ENCODE measurements at regions not wholly inside any gene's neighbourhood (a gene's known extent, or its start where the extent isn't known, plus 50 kb on each side); places are given as distances from the start of the nearest gene placed in this dataset.

DNA sequence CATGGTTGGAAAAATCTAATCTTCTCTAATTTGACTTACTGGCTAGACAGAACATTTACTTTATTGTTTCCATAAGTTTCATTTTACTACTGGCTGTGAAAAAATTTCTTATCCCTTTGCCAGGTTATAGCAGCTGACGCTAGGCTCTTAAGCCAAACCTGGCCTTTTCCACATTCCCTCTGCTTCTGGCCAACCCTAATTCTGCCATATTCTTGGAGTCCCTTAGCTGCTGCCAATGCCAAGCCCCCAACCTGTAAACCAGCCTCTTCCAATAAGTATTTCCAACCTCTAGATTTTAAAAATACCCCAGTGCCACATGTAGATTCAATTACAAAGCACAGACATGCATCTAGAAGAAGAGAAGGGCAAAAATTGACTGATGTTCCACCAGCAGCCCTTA, 452.3 kb upstream of the MEX3C start (continued):
- TF ChIP-seq, protein P1, sequence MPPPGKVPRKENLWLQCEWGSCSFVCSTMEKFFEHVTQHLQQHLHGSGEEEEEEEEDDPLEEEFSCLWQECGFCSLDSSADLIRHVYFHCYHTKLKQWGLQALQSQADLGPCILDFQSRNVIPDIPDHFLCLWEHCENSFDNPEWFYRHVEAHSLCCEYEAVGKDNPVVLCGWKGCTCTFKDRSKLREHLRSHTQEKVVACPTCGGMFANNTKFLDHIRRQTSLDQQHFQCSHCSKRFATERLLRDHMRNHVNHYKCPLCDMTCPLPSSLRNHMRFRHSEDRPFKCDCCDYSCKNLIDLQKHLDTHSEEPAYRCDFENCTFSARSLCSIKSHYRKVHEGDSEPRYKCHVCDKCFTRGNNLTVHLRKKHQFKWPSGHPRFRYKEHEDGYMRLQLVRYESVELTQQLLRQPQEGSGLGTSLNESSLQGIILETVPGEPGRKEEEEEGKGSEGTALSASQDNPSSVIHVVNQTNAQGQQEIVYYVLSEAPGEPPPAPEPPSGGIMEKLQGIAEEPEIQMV (tag; conservative IDR thresholded peaks at IDR 0.05; ENCODE audit: low read depth), result no peak
- TF ChIP-seq, protein P2, sequence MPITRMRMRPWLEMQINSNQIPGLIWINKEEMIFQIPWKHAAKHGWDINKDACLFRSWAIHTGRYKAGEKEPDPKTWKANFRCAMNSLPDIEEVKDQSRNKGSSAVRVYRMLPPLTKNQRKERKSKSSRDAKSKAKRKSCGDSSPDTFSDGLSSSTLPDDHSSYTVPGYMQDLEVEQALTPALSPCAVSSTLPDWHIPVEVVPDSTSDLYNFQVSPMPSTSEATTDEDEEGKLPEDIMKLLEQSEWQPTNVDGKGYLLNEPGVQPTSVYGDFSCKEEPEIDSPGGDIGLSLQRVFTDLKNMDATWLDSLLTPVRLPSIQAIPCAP (CRISPR knock-in tag; IDR thresholded peaks at IDR 0.05; ENCODE audit: borderline replicate concordance), result no peak
- TF ChIP-seq MYNN (IDR thresholded peaks at IDR 0.05) (no peak), MYNN (CRISPR knock-in tag; IDR thresholded peaks at IDR 0.05) (no peak), CREBBP (IDR thresholded peaks at IDR 0.05; ENCODE audit: low read depth, low read length) (no peak)
- TF ChIP-seq, protein P3, sequence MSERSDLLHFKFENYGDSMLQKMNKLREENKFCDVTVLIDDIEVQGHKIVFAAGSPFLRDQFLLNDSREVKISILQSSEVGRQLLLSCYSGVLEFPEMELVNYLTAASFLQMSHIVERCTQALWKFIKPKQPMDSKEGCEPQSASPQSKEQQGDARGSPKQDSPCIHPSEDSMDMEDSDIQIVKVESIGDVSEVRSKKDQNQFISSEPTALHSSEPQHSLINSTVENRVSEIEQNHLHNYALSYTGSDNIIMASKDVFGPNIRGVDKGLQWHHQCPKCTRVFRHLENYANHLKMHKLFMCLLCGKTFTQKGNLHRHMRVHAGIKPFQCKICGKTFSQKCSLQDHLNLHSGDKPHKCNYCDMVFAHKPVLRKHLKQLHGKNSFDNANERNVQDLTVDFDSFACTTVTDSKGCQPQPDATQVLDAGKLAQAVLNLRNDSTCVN (CRISPR knock-in tag; IDR thresholded peaks at IDR 0.05), result no peak

DNA sequence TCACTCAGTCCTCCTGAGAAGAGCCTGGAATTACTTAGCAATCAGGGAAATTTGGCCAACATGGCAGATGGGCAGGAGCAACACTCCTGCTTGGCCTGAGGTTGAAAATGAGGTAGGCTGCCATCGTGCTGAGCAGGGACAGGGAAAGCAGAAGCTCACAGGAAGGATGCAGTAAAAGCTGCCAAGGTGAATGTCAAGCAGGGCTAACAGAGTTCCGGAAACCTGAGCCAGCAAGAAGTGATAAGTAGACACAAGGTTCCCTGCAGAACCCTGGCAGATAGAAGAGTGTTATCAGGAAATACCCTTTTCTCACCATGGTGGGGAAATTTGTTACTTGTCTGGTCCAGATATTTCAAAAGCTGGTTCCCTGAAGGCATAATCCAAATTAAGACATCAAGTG, 454.3 kb upstream of the MEX3C start:
- FAIRE-seq, result no peak
- DNase-seq (ENCODE audit: extremely low read depth in 1 of 4, low spot score in 3 of 4), result no peak
- in situ Hi-C loops (cut with MboI), result loop anchor here (25.0 kb wide), 1 partner anchor 539 kb away; no protein-coding TSS in a partner anchor
- no peak overlapping the region for H2AFZ ChIP-seq (ENCODE audit: low read depth, low read length)
- no peak for TF ChIP-seq ZNF785 (CRISPR knock-in tag; IDR thresholded peaks at IDR 0.05)
- no peak for TF ChIP-seq TEAD4 (IDR thresholded peaks at IDR 0.05; ENCODE audit: low read length)
- no peak for TF ChIP-seq TEAD4 (CRISPR knock-in tag; IDR thresholded peaks at IDR 0.05; ENCODE audit: borderline replicate concordance)
- TF ChIP-seq ATF7 (IDR thresholded peaks at IDR 0.05), result no peak
- no peak for TF ChIP-seq RFX5 (IDR thresholded peaks at IDR 0.05; ENCODE audit: low read depth, low read length)
- TF ChIP-seq TFAM (CRISPR knock-in tag; conservative IDR thresholded peaks at IDR 0.05), result no peak
- no peak for TF ChIP-seq ZNF764 (CRISPR knock-in tag; IDR thresholded peaks at IDR 0.05; ENCODE audit: low read depth)
- no peak for TF ChIP-seq GTF2E2 (tag; IDR thresholded peaks at IDR 0.05)
- no peak for TF ChIP-seq MXI1 (IDR thresholded peaks at IDR 0.05; ENCODE audit: low read depth, low read length)
- no peak for TF ChIP-seq KDM5B (IDR thresholded peaks at IDR 0.05; ENCODE audit: insufficient replicate concordance, low read depth, low read length)
- intact Hi-C loops (cut with micrococcal nuclease), result no loop called here
- no peak overlapping the region for H3K4me2 ChIP-seq (ENCODE audit: insufficient read depth, low read length)
- no peaks in the 10 kb centered on the region for H3K27me3 ChIP-seq (ENCODE audit: control insufficient read depth in 2 of 2, insufficient read depth in 2 of 2, low read length in 2 of 2)
- H3K27ac ChIP-seq (ENCODE audit: extremely low read depth, low read depth, low read length), result no peak overlapping the region
- no peak overlapping the region for H3K9ac ChIP-seq (ENCODE audit: insufficient read depth in 1 of 2, low read depth in 2 of 2, low read length in 2 of 2)
- WGBS (ENCODE audit: insufficient coverage, low coverage, missing lambda C conversion rate), result 0% methylated on average over 2 of the region's 2 CpGs
- no TSS peak for BruUV-seq (replicated peaks)
- H3K9me1 ChIP-seq (ENCODE audit: control insufficient read depth, insufficient read depth, low read length), result no peaks in the 10 kb centered on the region
- no peak for ATAC-seq
- ChIA-PET POLR2A (no interaction called here), CTCF (ENCODE audit: low intra/inter-chr PET ratio) (no interaction called here)
- no peak overlapping the region for H3K4me3 ChIP-seq
- no peaks in the 10 kb centered on the region for H3K36me3 ChIP-seq (ENCODE audit: control insufficient read depth, insufficient read depth, low read length)
- no peaks in the 10 kb centered on the region for H3K9me3 ChIP-seq (replicated peaks; ENCODE audit: control insufficient read depth, insufficient read depth, low read depth, low read length)
- no peaks in the 10 kb centered on the region for H3K79me2 ChIP-seq (ENCODE audit: control insufficient read depth, insufficient read depth, low read length)
- no peaks in the 10 kb centered on the region for H4K20me1 ChIP-seq (replicated peaks; ENCODE audit: control insufficient read depth, insufficient read depth, low read length)
- no peaks in the 10 kb centered on the region for H3K4me1 ChIP-seq (replicated peaks in 1 of 2; ENCODE audit: control insufficient read depth in 2 of 2, insufficient read depth in 2 of 2, low read length in 2 of 2)

Measured in K562 (cell line).